ENCODE measurements at regions not wholly inside any gene's neighbourhood (a gene's known extent, or its start where the extent isn't known, plus 50 kb on each side); places are given as distances from the start of the nearest gene placed in this dataset.
"Not testable (repeated sequence)": the region's sequence is repeated elsewhere in the genome, so short reads cannot be mapped to it uniquely, and the experiment has no call there.

- no peak for DNase-seq (ENCODE audit: low read depth in 1 of 2, low spot score in 1 of 2)
Observed at GRCh38 chr10:81428456-81429134, 446.4 kb upstream of the NRG3 start.

DNA sequence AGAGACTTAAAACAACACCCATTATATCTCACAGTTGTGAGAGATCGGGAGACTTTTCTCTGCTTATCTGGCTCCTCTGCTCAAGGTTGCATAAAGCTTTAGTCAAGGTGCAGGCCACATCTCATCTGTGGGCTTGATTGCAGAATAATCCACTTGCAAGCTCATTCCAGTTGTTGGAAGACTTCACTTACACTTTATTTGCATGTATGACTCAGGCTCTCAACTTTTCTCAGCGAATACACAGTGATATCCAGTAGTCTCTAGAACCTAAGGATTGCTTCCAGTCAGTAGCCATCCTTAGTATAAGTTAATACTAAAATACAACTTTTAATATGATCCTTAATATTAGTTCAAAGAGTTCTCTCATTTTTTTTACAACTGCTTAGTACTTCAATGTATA lies 435.5 kb upstream of the NRG3 start:
- DNase-seq (ENCODE audit: low read depth in 1 of 2, low spot score in 1 of 2): no peak

DNA sequence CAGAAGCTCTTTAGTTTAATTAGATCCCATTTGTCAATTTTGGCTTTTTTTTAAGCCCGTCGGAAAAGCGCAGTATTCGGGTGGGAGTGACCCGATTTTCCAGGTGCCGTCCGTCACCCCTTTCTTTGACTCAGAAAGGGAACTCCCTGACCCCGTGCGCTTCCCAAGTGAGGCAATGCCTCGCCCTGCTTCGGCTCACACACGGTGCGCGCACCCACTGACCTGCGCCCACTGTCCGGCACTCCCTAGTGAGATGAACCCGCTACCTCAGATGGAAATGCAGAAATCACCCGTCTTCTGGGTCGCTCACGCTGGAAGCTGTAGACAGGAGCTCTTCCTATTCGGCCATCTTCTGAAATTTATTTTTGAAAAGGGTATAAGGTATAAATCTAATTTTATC lies 433.4 kb upstream of the NRG3 start:
- DNase-seq (ENCODE audit: low read depth in 1 of 2, low spot score in 1 of 2): not testable (repeated sequence)

DNA sequence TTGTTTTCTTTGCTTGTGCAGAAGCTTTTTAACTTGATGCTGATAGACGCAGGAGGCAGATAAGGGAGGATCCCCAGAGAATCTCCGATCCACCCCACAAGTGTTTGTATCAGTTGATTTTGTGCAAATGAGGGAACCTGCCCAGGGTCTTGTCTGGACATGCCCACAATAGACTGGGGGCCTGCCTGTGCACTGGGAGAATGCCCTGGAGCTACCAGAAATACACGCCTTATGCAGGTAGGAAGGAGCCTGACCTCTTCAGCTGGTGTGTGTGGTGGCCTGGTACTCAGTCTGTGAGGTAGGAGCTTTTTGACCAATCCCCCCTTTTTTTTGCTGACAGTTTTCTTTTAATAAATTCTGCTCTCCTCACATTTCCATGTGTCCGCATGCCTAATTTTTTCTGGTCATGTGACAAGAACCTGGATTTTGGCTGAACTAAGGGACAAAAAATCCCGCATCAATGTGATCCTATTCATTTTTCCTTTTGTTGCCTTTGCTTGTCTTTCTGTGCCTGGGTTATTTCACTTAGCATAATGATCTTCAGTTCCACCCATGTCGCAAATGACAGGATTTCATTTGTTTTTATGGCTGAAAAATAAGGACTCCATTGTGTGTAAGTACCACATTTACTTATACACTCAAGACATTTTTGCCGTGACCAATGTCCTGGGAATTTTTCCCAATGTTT lies 430.6 kb upstream of the NRG3 start:
- DNase-seq (ENCODE audit: low read depth in 1 of 2, low spot score in 1 of 2): no peak

GRCh38 chr10:81450651-81451050 lies 424.3 kb upstream of the NRG3 start:
- no peak for DNase-seq (ENCODE audit: low read depth in 1 of 2, low spot score in 1 of 2)

DNA sequence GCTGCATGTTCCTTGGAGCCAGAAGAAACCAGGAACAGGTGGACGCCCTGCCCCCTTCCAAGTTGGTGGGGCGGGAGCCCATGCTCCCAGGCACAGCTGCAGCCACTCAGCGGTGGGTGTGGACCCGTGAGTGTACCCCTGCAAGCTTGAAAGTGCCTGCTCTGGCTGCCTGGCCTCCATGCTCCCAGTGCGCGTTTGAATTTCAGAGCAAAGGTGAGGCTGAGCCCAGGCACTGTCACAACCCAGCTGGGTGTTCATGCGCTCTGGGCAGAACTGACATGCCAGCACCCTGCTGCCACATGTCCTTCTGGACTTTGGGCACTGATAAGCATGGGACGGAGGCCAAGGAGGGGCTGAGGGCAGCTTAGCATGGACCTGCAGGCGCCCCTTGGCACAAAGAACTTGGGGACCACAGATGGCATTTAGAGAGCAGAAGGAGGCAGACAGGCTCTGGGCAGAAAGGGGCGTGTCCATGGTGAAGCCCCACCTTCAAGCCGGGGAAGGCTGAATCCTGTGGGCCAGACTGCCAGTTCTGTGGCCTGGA lies 402.0 kb upstream of the NRG3 start:
- no peak for DNase-seq (ENCODE audit: low read depth in 1 of 2, low spot score in 1 of 2)

- DNase-seq (ENCODE audit: low read depth in 1 of 2, low spot score in 1 of 2): no peak
Observed at GRCh38 chr10:81473755-81474154, 401.2 kb upstream of the NRG3 start.

GRCh38 chr10:81479316-81479715 lies 395.7 kb upstream of the NRG3 start:
- DNase-seq (ENCODE audit: low read depth in 1 of 2, low spot score in 1 of 2): no peak

- DNase-seq (ENCODE audit: low read depth in 1 of 2, low spot score in 1 of 2): no peak
Observed at GRCh38 chr10:81496626-81497025, 378.4 kb upstream of the NRG3 start.

DNA sequence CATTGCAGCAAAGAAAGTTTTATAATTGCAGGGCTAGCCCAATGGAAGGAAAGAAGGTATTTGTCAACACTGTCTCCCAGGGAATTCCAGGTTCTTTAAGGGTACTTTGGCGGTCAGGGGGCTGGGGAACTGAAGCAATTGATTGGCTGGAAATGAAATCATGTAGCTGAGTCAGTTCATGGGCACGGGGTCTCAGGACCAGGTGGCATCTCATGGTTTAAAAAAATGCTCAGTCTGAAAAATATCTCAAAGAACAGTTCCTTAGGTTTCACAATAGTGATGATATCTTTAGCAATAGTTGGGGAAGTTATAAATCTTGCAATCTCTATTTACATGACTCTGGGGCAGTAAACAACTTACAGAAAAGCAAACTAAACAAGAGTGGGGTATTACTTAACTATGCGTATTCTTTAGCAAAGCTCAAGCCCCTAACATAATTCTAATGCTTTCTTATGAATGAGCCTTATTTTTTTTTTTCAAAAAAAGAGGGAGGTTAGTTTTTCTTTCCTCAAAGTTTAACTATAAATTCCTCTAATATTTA lies 376.9 kb upstream of the NRG3 start:
- DNase-seq (ENCODE audit: low read depth in 1 of 2, low spot score in 1 of 2): no peak

DNA sequence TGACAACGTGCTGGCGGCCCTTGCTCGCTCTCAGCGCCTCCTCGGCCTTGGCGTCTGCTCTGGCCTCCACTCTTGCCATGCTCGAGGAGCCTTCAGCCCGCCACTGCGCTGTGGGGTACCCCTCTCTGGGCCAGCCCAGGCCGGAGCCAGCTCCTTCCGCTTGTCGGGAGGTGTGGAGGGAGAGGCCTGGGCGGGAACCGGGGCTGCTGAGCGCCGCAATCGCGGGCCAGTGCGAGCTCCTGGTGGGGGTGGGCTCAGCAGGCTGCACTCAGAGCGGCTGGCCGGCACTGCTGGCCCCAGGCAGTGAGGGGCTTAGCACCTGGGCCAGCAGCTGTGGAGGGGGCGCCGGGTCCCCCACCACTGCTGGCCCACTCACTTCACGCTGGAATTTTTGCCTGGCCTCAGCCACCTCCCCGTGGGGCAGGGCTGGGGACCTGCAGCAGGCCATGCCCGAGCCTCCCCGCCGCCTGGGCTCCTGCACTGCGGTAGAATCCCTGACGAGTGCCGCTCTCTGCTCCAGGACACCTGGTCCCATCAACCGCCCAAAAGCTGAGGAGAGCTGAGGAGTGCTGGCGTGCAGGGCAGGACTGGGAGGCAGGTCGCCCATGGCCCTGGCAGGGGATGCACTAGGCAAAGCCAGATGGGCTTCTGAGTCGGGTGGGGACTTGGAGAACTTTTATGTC lies 372.2 kb upstream of the NRG3 start:
- no peak for DNase-seq (ENCODE audit: low read depth in 1 of 2, low spot score in 1 of 2)

DNA sequence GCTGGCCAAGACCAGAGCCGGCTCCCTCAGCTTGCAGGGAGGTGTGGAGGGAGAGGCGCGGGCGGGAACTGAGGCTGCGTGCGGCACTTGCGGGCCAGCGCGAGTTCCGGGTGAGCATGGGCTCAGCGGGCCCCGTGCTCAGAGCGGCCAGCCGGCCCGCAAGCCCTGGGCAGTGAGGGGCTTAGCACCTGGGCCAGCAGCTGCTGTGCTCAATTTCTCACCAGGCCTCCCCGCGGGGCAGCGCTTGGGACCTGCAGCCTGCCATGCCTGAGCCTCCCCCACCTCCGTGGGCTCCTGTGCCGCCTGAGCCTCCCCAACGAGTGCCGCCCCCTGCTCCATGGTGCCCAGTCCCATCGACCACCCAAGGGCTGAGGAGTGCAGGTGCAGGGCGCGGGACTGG lies 369.2 kb upstream of the NRG3 start:
- DNase-seq (ENCODE audit: low read depth in 1 of 2, low spot score in 1 of 2): not testable (repeated sequence)

- no peak for DNase-seq (ENCODE audit: low read depth in 1 of 2, low spot score in 1 of 2)
Observed at GRCh38 chr10:81514811-81515210, 360.2 kb upstream of the NRG3 start.

DNA sequence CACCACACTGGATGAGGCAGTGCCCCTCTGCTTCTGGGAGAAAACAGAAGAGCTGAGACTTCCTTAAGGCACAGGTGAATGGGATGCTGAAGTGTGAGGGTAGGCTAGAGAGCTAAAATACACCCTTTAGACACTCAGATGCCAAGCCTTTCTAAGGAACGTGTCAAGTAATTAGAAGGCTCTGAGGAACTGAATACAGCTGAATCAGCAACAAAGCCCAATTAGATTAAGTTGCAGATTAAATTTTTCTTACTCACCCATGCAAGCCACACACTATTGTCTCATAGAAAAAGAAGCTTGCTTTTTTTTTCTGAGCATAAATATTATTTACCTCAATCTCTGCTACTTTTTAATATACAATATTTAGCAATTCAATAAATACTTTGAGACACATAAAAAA lies 354.3 kb upstream of the NRG3 start:
- no peak for DNase-seq (ENCODE audit: low read depth in 1 of 2, low spot score in 1 of 2)

DNA sequence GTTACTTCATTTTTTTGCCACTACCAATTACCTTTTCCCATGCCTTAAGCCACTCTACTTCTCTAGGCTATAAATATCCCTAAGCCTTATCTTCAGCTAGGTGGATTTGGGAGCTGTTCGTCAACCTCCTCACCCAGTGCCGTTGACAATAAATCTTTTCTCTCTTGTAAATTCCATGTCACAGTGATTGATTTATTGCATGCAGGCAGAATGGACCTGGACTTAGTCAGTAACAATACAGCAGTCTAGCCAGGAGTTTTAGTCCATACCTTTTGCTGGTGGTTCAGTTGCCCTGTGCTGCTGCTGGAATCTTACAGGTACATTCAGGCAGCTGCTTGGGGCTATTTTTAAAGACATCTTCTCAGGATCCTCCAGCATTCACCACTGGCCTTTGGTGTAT lies 350.5 kb upstream of the NRG3 start:
- no peak for DNase-seq (ENCODE audit: low read depth in 1 of 2, low spot score in 1 of 2)

DNA sequence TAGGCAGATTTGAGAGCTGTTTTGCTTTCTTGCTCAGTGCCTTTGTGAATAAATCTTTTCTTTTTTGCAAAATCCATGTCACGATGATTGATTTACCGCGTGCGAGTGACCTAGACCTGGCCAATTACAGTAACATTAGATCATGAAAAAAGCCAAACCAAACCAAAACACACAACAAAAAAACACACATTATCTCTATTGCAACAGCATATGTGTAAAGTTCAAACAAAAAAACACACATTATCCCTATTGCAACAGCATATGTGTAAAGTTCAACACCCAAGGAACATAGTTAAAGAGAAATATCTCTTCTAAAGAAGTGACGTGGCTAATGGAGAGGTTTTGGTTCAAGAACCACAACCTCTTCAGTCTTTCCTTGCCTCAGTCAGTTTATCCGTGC lies 342.6 kb upstream of the NRG3 start:
- no peak for DNase-seq (ENCODE audit: low read depth in 1 of 2, low spot score in 1 of 2)

DNA sequence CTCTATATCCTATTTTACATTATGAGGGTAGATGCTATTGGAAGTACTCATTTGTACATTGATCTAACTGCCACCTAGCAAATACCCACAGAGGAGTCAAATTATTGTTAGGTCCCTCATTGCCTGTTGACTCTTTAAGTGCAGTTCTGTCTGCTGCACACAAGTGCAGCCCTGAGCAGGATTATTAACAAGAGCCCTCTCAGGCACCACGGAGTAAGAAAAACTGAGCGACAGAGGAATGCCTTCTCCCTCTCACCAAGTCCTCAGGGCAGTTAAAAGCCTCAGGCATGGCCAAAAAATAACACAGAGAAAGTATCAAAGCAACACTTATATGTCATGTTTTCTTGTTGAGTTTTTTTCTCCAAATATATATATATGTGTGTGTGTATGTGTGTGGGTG lies 340.0 kb upstream of the NRG3 start:
- DNase-seq (ENCODE audit: low read depth in 1 of 2, low spot score in 1 of 2): no peak

GRCh38 chr10:81541517-81541916 lies 333.5 kb upstream of the NRG3 start:
- DNase-seq (ENCODE audit: low read depth in 1 of 2, low spot score in 1 of 2): no peak

DNA sequence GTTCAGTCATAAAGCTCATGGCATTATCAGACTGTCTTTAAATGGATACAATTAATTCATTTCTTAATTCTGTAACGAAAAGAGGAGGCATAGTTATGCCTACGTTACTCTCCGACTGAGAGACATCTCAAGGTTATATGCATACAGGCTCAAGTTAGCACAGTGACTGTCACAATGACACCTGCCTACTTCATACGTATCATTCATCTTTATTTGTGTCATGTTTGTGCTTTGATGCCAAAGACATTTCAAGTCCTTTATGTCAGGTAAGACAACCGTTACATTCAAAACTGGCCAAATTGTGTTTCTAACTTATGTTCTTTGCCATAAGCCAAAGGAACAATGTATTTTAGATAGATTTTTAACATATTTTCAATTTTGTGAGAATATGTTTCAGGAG lies 328.8 kb upstream of the NRG3 start:
- no peak for DNase-seq (ENCODE audit: low read depth in 1 of 2, low spot score in 1 of 2)

DNA sequence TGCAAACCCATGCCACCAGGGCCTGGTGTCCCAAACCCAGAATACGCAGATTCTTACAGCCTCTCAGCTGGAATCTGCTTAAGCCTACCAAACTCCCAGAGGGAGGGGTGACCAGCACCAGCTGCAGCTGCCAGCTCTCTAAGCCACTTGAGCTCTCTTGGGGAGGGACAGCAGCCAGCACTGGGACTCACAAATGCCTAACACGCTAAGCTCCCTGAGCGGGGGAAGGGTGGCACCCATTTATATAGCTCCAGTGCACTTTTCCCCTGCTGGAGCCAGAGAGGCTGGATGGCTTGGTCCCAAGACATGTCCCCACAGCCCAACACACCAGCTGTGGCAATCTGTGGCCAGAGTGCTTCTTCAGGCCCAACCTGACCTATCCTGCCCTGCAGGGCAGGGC lies 326.8 kb upstream of the NRG3 start:
- DNase-seq (ENCODE audit: low read depth in 1 of 2, low spot score in 1 of 2): no peak

DNA sequence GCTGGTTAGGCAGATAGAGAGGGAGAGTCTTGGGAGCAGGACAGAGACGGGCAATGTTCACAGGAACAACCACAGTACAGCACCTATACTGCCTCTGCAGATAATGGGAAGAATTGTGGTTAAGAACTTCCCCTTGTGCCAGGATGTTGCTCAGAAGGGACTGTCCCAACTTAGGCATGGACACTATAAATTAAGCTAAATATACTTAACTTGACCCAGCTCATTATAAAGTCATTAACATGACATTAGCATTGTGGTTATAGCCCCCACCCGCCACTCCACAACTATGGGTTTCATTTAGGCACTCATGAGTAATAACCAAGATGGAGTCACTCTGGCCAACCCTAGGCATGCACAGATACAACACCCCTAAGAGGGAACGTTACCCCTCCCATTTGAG lies 310.9 kb upstream of the NRG3 start:
- DNase-seq (ENCODE audit: low read depth in 1 of 2, low spot score in 1 of 2): no peak

- DNase-seq (ENCODE audit: low read depth in 1 of 2, low spot score in 1 of 2): no peak
Observed at GRCh38 chr10:81569488-81569887, 305.5 kb upstream of the NRG3 start.

All from activated CD4-positive, alpha-beta T cell treated with anti-CD3 and anti-CD28 coated beads, Interleukin-2, amount 50 U/mL, for 24 hours (primary cell).